ENCODE measurements at regions not wholly inside any gene's neighbourhood (a gene's known extent, or its start where the extent isn't known, plus 50 kb on each side); places are given as distances from the start of the nearest gene placed in this dataset.
"Not testable (repeated sequence)": the region's sequence is repeated elsewhere in the genome, so short reads cannot be mapped to it uniquely, and the experiment has no call there.

- not testable (repeated sequence) for DNase-seq (ENCODE audit: low spot score)
Observed at GRCh38 chr1:116851189-116851588, 58.5 kb upstream of the PTGFRN start.

- no peak for DNase-seq (ENCODE audit: low spot score)
Observed at GRCh38 chr1:116851846-116852245, 57.9 kb upstream of the PTGFRN start.

- no peak for DNase-seq (ENCODE audit: low spot score)
Observed at GRCh38 chr1:116852367-116852766, 57.3 kb upstream of the PTGFRN start.

- DNase-seq (ENCODE audit: low spot score): no peak
Observed at GRCh38 chr1:116852910-116853309, 56.8 kb upstream of the PTGFRN start.

- peak; percentile 31 for DNase-seq (ENCODE audit: low spot score)
Observed at GRCh38 chr1:116853680-116854402, 55.9 kb upstream of the PTGFRN start.

- no peak for DNase-seq (ENCODE audit: low spot score)
Observed at GRCh38 chr1:116854403-116854690, 55.4 kb upstream of the PTGFRN start.

- no peak for DNase-seq (ENCODE audit: low spot score)
Observed at GRCh38 chr1:116854716-116855115, 55.0 kb upstream of the PTGFRN start.

GRCh38 chr1:116855191-116855619 lies 54.5 kb upstream of the PTGFRN start:
- DNase-seq (ENCODE audit: low spot score): no peak

- DNase-seq (ENCODE audit: low spot score): no peak
Observed at GRCh38 chr1:116855773-116856201, 53.9 kb upstream of the PTGFRN start.

- no peak for DNase-seq (ENCODE audit: low spot score)
Observed at GRCh38 chr1:116856312-116856711, 53.4 kb upstream of the PTGFRN start.

- no peak for DNase-seq (ENCODE audit: low spot score)
Observed at GRCh38 chr1:116857092-116857491, 52.6 kb upstream of the PTGFRN start.

All from activated CD4-positive, alpha-beta T cell treated with anti-CD3 and anti-CD28 coated beads, Interleukin-2, Interleukin-4, amounts not matched to agents 100 ng/mL and 50 ng/mL, durations not matched to agents 16 hours and 8 hours (primary cell).